GM19468 (cell line): ENCODE measurements at regions not wholly inside any gene's neighbourhood (a gene's known extent, or its start where the extent isn't known, plus 50 kb on each side); places are given as distances from the start of the nearest gene placed in this dataset.
"Not testable (repeated sequence)": the region's sequence is repeated elsewhere in the genome, so short reads cannot be mapped to it uniquely, and the experiment has no call there.

Experiments
- ATAC-seq: cut with Tn5 transposase; IDR thresholded peaks from one replicate; pipeline ENCODE4 v1.9.1; 2021; ENCODE audit warnings: mild to moderate bottlenecking, moderate library complexity, moderate number of reproducible peaks; ENCODE audit not compliant: unreplicated experiment; ENCODE audit errors: extremely low read depth

GRCh38 chr21:28877318-28877884 lies 115.3 kb downstream of the LTN1 start:
- ATAC-seq = no peak

- no peak for ATAC-seq
Measured at GRCh38 chr21:28875078-28875477, 117.6 kb downstream of the LTN1 start.

GRCh38 chr21:28872218-28872617 lies 120.5 kb downstream of the LTN1 start:
- no peak for ATAC-seq

- no peak for ATAC-seq
Measured at GRCh38 chr21:28871388-28872010, 121.2 kb downstream of the LTN1 start.

GRCh38 chr21:28867401-28867800 lies 125.3 kb downstream of the LTN1 start:
- ATAC-seq = no peak

- ATAC-seq = no peak
Measured at GRCh38 chr21:28865488-28866186, 127.0 kb downstream of the LTN1 start.

GRCh38 chr21:28858424-28858823 lies 134.3 kb downstream of the LTN1 start:
- no peak for ATAC-seq

- ATAC-seq = no peak
Measured at GRCh38 chr21:28857752-28858151, 134.9 kb downstream of the LTN1 start.

GRCh38 chr21:28856588-28857250 lies 136.0 kb downstream of the LTN1 start:
- ATAC-seq = no peak

- no peak for ATAC-seq
Measured at GRCh38 chr21:28852706-28853105, 140.0 kb downstream of the LTN1 start.

GRCh38 chr21:28851645-28852044 lies 141.0 kb downstream of the LTN1 start:
- no peak for ATAC-seq

GRCh38 chr21:28839237-28839636 lies 153.4 kb downstream of the LTN1 start:
- not testable (repeated sequence) for ATAC-seq

- ATAC-seq = not testable (repeated sequence)
Measured at GRCh38 chr21:28837426-28837825, 155.3 kb downstream of the LTN1 start.

GRCh38 chr21:28836588-28836987 lies 156.1 kb downstream of the LTN1 start:
- not testable (repeated sequence) for ATAC-seq

- no peak for ATAC-seq
Measured at GRCh38 chr21:28834335-28835238, 158.1 kb downstream of the LTN1 start.

- no peak for ATAC-seq
Measured at GRCh38 chr21:28833609-28834008, 159.1 kb downstream of the LTN1 start.

GRCh38 chr21:28833182-28833581 lies 159.5 kb downstream of the LTN1 start:
- ATAC-seq = no peak

GRCh38 chr21:28832715-28833061 lies 160.0 kb downstream of the LTN1 start:
- ATAC-seq = no peak

GRCh38 chr21:28832013-28832714 lies 160.5 kb downstream of the LTN1 start:
- ATAC-seq = no peak

- no peak for ATAC-seq
Measured at GRCh38 chr21:28828981-28829380, 163.7 kb downstream of the LTN1 start.
